Activated naive CD4-positive, alpha-beta T cell treated with anti-CD3 and anti-CD28 coated beads for 36 hours (primary cell): ENCODE measurements at regions not wholly inside any gene's neighbourhood (a gene's known extent, or its start where the extent isn't known, plus 50 kb on each side); places are given as distances from the start of the nearest gene placed in this dataset.

Experiments used
- CTCF ChIA-PET: fragments of 350-600 bp; sonication (Branson Sonifier 250); formaldehyde crosslinking; loops from one replicate; lab custom pipeline; 2021; ENCODE audit warnings: antibody characterized with exemption; lab: Charles Lee
- DNase-seq: peaks from one replicate; pipeline ENCODE4 v3.0.0-alpha.2; 2020
- H3K27ac Mint-ChIP-seq: one replicate; pipeline ENCODE4 v1.8.0; 2021; ENCODE audit warnings: mild to moderate bottlenecking, mixed read lengths
- H3K27me3 Mint-ChIP-seq: one replicate; pipeline ENCODE4 v1.8.0; 2021; ENCODE audit warnings: low read depth, mixed read lengths
- H3K36me3 Mint-ChIP-seq: one replicate; pipeline ENCODE4 v1.8.0; 2021; ENCODE audit warnings: low read depth, mixed read lengths
- H3K4me1 Mint-ChIP-seq: one replicate; pipeline ENCODE4 v1.8.0; 2021; ENCODE audit warnings: low read depth, mixed read lengths
- H3K4me3 Mint-ChIP-seq: one replicate; pipeline ENCODE4 v1.8.0; 2021; ENCODE audit warnings: mild to moderate bottlenecking, moderate library complexity, mixed read lengths
- H3K9me3 Mint-ChIP-seq: one replicate; pipeline ENCODE4 v1.8.0; 2021; ENCODE audit warnings: mixed read lengths
- intact Hi-C: fragments of 100-400 bp; cut with micrococcal nuclease; formaldehyde crosslinking; loops from one replicate; pipeline ENCODE4 v1.15.1; 2023

- intact Hi-C loops = no loop called here
- no peaks in the 10 kb centered on the region for H3K36me3 Mint-ChIP-seq
- no peaks in the 10 kb centered on the region for H3K4me1 Mint-ChIP-seq
- H3K27me3 Mint-ChIP-seq = peaks cover 4% of the 10 kb centered on the region
- no peak overlapping the region for H3K27ac Mint-ChIP-seq
- DNase-seq = no peak
- CTCF ChIA-PET = interaction anchor here (1.2 kb wide), 1 partner anchor 41 kb away, joined by 3 read pairs; no protein-coding TSS in a partner anchor
- H3K4me3 Mint-ChIP-seq = no peak overlapping the region
- no peaks in the 10 kb centered on the region for H3K9me3 Mint-ChIP-seq
Measured at GRCh38 chr10:128642502-128642901, 516.3 kb upstream of the MKI67 start.

DNA sequence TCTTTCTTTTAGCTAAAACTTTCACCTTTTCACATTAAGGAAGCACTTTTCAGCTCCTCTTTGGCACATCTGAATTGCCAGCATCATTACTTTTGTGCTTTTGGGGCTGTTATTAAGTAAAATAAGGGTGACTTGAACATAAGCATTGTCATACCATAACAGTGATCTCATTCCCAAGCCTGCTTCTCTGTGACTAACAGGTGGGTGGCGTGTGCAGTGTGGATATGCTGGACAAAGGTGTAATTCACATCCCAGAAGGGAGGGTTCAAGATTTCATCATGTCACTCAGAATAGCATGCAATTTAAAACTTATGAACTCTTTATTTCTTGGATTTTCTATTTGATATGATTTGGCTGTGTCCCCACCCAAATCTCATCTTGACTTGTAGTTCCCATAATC is 517.4 kb upstream of the MKI67 start:
- H3K9me3 Mint-ChIP-seq = no peaks in the 10 kb centered on the region
- CTCF ChIA-PET = no interaction called here

DNA sequence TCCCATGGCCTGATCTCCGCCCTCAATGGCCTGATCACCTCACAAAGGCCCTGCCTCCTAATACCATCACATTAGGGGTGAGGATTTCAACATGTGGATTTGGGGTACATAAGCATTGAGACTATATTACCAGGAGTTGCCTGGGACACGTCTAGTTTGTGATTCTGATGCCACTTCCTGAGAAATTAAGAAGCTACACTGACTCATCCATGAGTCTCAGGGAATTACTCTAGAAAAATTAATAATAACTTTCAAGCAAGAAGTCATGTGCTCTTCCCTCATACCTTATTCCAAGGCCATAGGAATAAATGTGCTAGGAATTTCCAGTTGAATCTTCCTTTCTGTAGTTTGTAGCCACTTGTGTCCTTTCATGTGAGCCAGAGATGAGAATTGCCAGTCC is 519.3 kb upstream of the MKI67 start:
- Mint-ChIP-seq H3K36me3 (no peaks in the 10 kb centered on the region), H3K4me1 (no peaks in the 10 kb centered on the region), H3K9me3 (no peaks in the 10 kb centered on the region), H3K27ac (no peak overlapping the region), H3K4me3 (no peak overlapping the region), H3K27me3 (peaks cover 10% of the 10 kb centered on the region)
- intact Hi-C loops = no loop called here
- CTCF ChIA-PET = no interaction called here
- no peak for DNase-seq

More for the DNA sequence above, 517.4 kb upstream of the MKI67 start:
- Mint-ChIP-seq H3K4me3 (no peak overlapping the region), H3K36me3 (no peaks in the 10 kb centered on the region), H3K27me3 (peaks cover 6% of the 10 kb centered on the region), H3K4me1 (no peaks in the 10 kb centered on the region), H3K27ac (no peak overlapping the region)
- no peak for DNase-seq
- intact Hi-C loops = no loop called here

- Mint-ChIP-seq H3K27me3 (peaks cover 10% of the 10 kb centered on the region), H3K4me3 (no peak overlapping the region), H3K4me1 (no peaks in the 10 kb centered on the region), H3K36me3 (no peaks in the 10 kb centered on the region), H3K9me3 (no peaks in the 10 kb centered on the region), H3K27ac (no peak overlapping the region)
- no peak for DNase-seq
- CTCF ChIA-PET = no interaction called here
- intact Hi-C loops = no loop called here
Measured at GRCh38 chr10:128646956-128647355, 520.7 kb upstream of the MKI67 start.

DNA sequence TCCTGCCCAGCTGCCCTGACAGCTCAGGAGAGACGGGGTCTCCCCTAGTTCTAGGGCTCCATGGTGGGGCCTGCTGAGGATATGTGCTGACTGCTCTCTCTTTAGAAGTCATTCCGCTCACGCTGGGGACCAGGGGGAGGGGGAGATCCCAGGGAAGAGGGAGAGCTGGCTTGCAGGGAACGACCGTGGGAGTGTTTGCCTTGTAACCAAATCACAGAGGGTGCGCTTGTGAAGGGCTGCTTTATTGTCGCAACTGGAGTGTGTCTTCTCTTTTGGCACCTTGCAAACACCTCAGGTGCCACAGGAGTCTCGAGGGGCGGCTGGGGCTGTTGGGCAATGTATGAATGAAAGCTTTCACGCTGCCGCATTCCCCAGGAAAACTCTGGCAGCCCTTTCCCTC is 531.3 kb upstream of the MKI67 start:
- H3K36me3 Mint-ChIP-seq = no peaks in the 10 kb centered on the region
- DNase-seq = no peak
- CTCF ChIA-PET = interaction anchor here (0.6 kb wide), 1 partner anchor 36 kb away, joined by 3 read pairs; no protein-coding TSS in a partner anchor
- no peak overlapping the region for H3K27ac Mint-ChIP-seq
- intact Hi-C loops = no loop called here
- H3K27me3 Mint-ChIP-seq = peaks cover 3% of the 10 kb centered on the region
- no peaks in the 10 kb centered on the region for H3K9me3 Mint-ChIP-seq
- no peaks in the 10 kb centered on the region for H3K4me1 Mint-ChIP-seq
- H3K4me3 Mint-ChIP-seq = no peak overlapping the region

- H3K9me3 Mint-ChIP-seq = peaks cover 3% of the 10 kb centered on the region
- intact Hi-C loops = no loop called here
- no peaks in the 10 kb centered on the region for H3K36me3 Mint-ChIP-seq
- no peak for DNase-seq
- H3K4me1 Mint-ChIP-seq = no peaks in the 10 kb centered on the region
- CTCF ChIA-PET = no interaction called here
- H3K4me3 Mint-ChIP-seq = no peak overlapping the region
- H3K27ac Mint-ChIP-seq = no peak overlapping the region
- H3K27me3 Mint-ChIP-seq = peaks cover 9% of the 10 kb centered on the region
Measured at GRCh38 chr10:128660726-128661125, 534.5 kb upstream of the MKI67 start.

DNA sequence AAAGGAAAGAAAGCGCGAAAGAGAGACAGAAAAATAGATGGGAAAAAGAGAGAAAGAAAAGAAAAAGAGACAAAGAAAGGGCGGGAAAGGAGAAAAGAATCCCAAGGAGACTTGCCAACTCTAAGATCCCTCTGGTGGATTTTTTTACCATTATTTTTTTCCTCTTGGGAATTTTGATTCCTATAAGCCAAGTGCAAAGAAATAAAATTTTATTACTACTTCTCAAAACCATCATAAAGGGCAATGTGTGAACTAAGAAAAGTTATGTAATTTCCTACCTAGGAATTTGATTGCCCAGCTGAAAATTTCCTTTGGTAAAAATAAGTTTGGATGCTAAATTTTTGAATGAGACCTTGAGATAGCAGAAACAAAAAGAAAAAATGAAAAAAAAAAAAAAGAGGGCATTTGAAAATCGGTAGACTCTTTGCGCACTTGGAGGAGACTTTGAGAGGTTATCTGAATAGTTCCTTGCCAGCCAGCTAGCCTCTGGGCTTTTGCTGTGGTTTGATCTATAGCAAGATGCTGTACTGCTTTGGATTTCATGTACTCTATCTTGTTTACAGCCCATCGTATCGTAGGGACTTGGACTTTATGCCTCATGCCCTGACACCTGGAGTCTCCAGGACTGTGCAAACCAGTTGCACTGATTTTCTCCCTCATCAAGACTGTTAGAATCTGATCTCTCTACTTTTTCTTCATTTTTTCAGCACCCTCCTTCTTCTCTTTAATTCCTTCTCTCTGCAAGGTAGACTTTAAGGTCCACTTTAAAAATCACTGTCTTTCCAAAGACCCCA is 535.4 kb upstream of the MKI67 start:
- intact Hi-C loops = no loop called here
- Mint-ChIP-seq H3K4me1 (no peaks in the 10 kb centered on the region), H3K36me3 (no peaks in the 10 kb centered on the region), H3K27ac (no peak overlapping the region), H3K27me3 (peaks cover 9% of the 10 kb centered on the region), H3K9me3 (peaks cover 3% of the 10 kb centered on the region), H3K4me3 (no peak overlapping the region)
- CTCF ChIA-PET = no interaction called here
- no peak for DNase-seq

- DNase-seq = no peak
- Mint-ChIP-seq H3K27me3 (peaks cover 9% of the 10 kb centered on the region), H3K36me3 (no peaks in the 10 kb centered on the region), H3K27ac (no peak overlapping the region), H3K4me3 (no peak overlapping the region), H3K9me3 (peaks cover 3% of the 10 kb centered on the region), H3K4me1 (no peaks in the 10 kb centered on the region)
- intact Hi-C loops = no loop called here
- CTCF ChIA-PET = no interaction called here
Measured at GRCh38 chr10:128662520-128662919, 536.3 kb upstream of the MKI67 start.

DNA sequence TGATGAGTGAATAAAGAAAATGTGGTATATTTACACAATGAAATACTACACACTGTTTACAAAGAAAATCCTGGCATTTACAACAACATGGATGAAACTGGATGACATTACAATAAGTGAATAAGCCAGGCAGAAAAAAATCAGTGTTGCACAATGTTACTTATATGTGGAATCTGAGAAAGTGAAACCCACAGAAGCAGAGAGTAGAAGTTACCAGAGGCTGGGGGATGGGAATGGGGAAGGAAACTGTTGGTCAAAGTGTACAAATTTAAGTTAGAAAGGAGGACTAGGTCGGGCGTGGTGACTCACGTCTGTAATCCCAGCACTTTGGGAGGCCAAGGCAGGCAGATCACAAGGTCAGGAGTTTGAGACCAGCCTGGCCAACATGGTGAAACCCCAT is 538.5 kb upstream of the MKI67 start:
- Mint-ChIP-seq H3K27ac (no peak overlapping the region), H3K9me3 (peaks cover 3% of the 10 kb centered on the region), H3K4me3 (no peak overlapping the region), H3K36me3 (no peaks in the 10 kb centered on the region), H3K27me3 (peaks cover 9% of the 10 kb centered on the region), H3K4me1 (no peaks in the 10 kb centered on the region)
- no peak for DNase-seq
- intact Hi-C loops = no loop called here
- CTCF ChIA-PET = no interaction called here

DNA sequence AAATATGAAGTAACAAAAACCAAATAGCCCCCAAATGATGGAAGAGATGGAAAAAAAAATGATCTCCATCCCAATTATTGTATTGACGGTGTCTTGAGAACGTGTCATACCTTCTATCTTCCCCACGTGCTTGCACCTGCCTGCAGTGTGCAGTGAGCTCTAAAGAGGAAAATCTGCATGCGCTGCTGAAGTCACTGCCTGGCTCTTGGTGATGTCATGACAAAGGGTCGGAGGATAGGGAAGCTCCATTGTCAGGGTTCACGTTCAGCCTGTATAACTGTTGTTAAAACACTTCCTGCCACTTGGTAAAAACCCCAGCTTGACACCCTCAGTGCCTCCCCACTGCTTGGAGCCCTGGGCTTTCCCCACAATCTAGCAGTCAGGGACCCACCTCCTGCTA is 549.2 kb upstream of the MKI67 start:
- no peaks in the 10 kb centered on the region for H3K9me3 Mint-ChIP-seq
- no peak overlapping the region for H3K27ac Mint-ChIP-seq
- peaks cover 8% of the 10 kb centered on the region for H3K27me3 Mint-ChIP-seq
- no peak for DNase-seq
- intact Hi-C loops = no loop called here
- CTCF ChIA-PET = interaction anchor here (0.6 kb wide), 1 partner anchor 476 kb away, joined by 3 read pairs; no protein-coding TSS in a partner anchor
- H3K36me3 Mint-ChIP-seq = no peaks in the 10 kb centered on the region
- H3K4me3 Mint-ChIP-seq = no peak overlapping the region
- H3K4me1 Mint-ChIP-seq = no peaks in the 10 kb centered on the region

DNA sequence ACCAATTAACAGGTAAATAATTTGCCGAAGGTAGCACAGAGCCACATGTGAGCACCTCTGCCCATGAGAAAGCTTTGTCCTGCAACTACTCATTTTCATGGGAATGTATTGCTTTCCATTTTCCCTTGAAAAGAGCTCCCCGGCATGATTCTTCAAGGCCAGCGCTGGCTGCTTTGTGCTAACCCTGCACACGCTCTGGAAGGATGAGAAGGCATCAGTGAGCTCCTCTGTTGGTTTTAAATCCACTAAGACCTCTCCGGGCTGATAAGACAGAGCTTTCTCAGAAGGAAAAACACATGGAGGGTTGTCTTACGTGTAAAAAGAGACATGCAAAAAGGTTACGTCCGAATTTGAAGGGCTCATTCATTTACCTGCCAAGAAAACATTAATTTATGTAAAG is 553.9 kb upstream of the MKI67 start:
- no peak for DNase-seq
- intact Hi-C loops = no loop called here
- Mint-ChIP-seq H3K36me3 (no peaks in the 10 kb centered on the region), H3K4me3 (no peak overlapping the region), H3K27ac (no peak overlapping the region), H3K27me3 (peaks cover 5% of the 10 kb centered on the region), H3K9me3 (no peaks in the 10 kb centered on the region), H3K4me1 (no peaks in the 10 kb centered on the region)
- CTCF ChIA-PET = no interaction called here

DNA sequence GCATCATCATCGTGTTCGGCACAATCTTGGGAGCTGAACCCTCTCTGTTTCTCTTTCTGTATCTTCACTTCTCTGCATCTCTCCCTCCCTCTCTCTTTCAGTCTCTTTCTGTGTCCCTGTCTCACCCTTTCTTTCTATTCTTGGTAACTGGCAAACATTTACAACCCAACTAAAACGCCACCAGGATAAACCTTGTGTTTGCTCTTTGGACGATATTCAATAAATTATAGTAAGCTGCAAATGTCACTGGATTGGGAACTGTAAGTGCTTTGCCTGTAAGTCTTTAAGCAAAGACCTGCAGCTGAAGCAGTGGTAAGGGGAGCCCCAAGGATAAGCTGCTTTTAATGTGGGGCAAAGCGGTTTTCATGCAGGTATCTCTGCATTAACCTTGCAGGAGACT is 558.0 kb upstream of the MKI67 start:
- intact Hi-C loops = no loop called here
- H3K4me1 Mint-ChIP-seq = no peaks in the 10 kb centered on the region
- no peaks in the 10 kb centered on the region for H3K36me3 Mint-ChIP-seq
- no peak overlapping the region for H3K27ac Mint-ChIP-seq
- no peaks in the 10 kb centered on the region for H3K9me3 Mint-ChIP-seq
- CTCF ChIA-PET = interaction anchor here (1.0 kb wide), 1 partner anchor 42 kb away, joined by 3 read pairs; no protein-coding TSS in a partner anchor
- H3K27me3 Mint-ChIP-seq = peaks cover 4% of the 10 kb centered on the region
- no peak overlapping the region for H3K4me3 Mint-ChIP-seq
- DNase-seq = no peak

- CTCF ChIA-PET = no interaction called here
- no peaks in the 10 kb centered on the region for H3K4me1 Mint-ChIP-seq
- H3K4me3 Mint-ChIP-seq = no peak overlapping the region
- H3K27me3 Mint-ChIP-seq = peaks cover 2% of the 10 kb centered on the region
- no peaks in the 10 kb centered on the region for H3K36me3 Mint-ChIP-seq
- DNase-seq = no peak
- H3K9me3 Mint-ChIP-seq = no peaks in the 10 kb centered on the region
- intact Hi-C loops = no loop called here
- no peak overlapping the region for H3K27ac Mint-ChIP-seq
Measured at GRCh38 chr10:128686630-128687278, 560.5 kb upstream of the MKI67 start.
